ENCODE measurements at regions not wholly inside any gene's neighbourhood (a gene's known extent, or its start where the extent isn't known, plus 50 kb on each side); places are given as distances from the start of the nearest gene placed in this dataset.

DNA sequence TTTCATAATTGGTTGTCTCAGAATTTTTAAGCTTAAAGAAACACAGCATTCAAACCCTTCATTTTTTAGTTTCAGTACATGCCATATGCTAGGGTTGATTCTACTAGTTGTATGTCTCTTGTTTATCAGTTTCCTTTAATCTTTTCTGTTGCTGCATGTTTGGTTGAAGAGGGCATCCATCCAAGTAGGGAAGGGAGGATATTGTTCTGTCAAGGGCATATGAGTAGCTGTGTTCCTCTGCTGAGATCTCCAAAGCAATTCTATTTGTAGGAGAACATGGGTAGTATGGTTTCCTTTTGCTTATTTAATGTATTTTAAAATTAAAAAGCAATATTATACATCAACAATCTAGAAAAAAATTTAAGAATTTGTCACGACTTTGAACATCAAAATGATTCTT, 167.7 kb downstream of the FHIP1A start:
- H3K27ac ChIP-seq (ENCODE audit: low read depth in 1 of 2, low read length in 2 of 2) = no peak overlapping the region
- DNase-seq (ENCODE audit: low spot score) = no peak
- TF ChIP-seq NR2F2 (IDR thresholded peaks at IDR 0.05) = no peak
- TF ChIP-seq RXRA (IDR thresholded peaks at IDR 0.05) = no peak
- TF ChIP-seq FOXA2 (IDR thresholded peaks at IDR 0.05) = no peak
- TF ChIP-seq, protein P1, sequence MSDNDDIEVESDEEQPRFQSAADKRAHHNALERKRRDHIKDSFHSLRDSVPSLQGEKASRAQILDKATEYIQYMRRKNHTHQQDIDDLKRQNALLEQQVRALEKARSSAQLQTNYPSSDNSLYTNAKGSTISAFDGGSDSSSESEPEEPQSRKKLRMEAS (IDR thresholded peaks at IDR 0.05) = no peak
- TF ChIP-seq, protein P2, sequence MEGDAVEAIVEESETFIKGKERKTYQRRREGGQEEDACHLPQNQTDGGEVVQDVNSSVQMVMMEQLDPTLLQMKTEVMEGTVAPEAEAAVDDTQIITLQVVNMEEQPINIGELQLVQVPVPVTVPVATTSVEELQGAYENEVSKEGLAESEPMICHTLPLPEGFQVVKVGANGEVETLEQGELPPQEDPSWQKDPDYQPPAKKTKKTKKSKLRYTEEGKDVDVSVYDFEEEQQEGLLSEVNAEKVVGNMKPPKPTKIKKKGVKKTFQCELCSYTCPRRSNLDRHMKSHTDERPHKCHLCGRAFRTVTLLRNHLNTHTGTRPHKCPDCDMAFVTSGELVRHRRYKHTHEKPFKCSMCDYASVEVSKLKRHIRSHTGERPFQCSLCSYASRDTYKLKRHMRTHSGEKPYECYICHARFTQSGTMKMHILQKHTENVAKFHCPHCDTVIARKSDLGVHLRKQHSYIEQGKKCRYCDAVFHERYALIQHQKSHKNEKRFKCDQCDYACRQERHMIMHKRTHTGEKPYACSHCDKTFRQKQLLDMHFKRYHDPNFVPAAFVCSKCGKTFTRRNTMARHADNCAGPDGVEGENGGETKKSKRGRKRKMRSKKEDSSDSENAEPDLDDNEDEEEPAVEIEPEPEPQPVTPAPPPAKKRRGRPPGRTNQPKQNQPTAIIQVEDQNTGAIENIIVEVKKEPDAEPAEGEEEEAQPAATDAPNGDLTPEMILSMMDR (IDR thresholded peaks at IDR 0.05; ENCODE audit: low read depth, low read length, missing input control) = no peak
- TF ChIP-seq HNF4A (conservative IDR thresholded peaks at IDR 0.05) = no peak
- TF ChIP-seq SP1 (IDR thresholded peaks at IDR 0.05) = no peak
- no peak for TF ChIP-seq HNF4G (IDR thresholded peaks at IDR 0.05)
- H3K9me3 ChIP-seq (ENCODE audit: control insufficient read depth in 4 of 4, low read length in 3 of 4) = no peaks in the 10 kb centered on the region
- no peak overlapping the region for H3K9ac ChIP-seq (ENCODE audit: low read depth in 1 of 2, low read length in 2 of 2)
- no peaks in the 10 kb centered on the region for H3K27me3 ChIP-seq (ENCODE audit: control insufficient read depth in 4 of 4, insufficient read depth in 4 of 4, low read length in 3 of 4)
- H3K4me1 ChIP-seq (ENCODE audit: control insufficient read depth in 4 of 4, insufficient read depth in 4 of 4, low read length in 3 of 4) = no peaks in the 10 kb centered on the region
- no peak overlapping the region for H3K4me3 ChIP-seq (ENCODE audit: low read depth in 1 of 3, low read length in 3 of 3)
- H3K36me3 ChIP-seq (ENCODE audit: control insufficient read depth in 4 of 4, insufficient read depth in 3 of 4, low read depth in 1 of 4, low read length in 3 of 4) = no peaks in the 10 kb centered on the region
- WGBS = 80% methylated on average over 1 of the region's 1 CpG

DNA sequence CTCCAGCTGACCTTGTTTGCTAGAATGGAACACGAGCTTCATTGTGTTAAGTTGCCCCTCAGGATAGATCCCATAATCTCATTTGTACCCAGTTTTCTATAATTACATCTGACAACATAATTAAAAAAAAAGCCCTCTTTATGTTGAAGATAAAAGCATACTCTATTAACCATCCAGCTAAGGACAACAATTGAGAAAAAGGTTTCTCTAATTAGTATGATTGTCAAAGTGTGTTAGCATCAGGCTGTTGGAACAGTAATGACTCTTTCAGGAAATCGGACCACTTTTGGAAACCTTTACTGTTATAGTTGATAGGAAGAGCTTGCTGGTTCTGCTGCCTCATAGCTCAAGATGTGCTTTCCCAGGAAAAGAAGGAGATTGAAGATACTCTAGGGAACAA, 172.6 kb downstream of the FHIP1A start:
- no peak overlapping the region for H3K9ac ChIP-seq (ENCODE audit: low read depth in 1 of 2, low read length in 2 of 2)
- no peak for DNase-seq (ENCODE audit: low spot score)
- H3K27ac ChIP-seq (ENCODE audit: low read depth in 1 of 2, low read length in 2 of 2) = no peak overlapping the region
- no peak overlapping the region for H3K4me3 ChIP-seq (ENCODE audit: low read depth in 1 of 3, low read length in 3 of 3)
- no peaks in the 10 kb centered on the region for H3K4me1 ChIP-seq (ENCODE audit: control insufficient read depth in 4 of 4, insufficient read depth in 4 of 4, low read length in 3 of 4)
- H3K36me3 ChIP-seq (ENCODE audit: control insufficient read depth in 4 of 4, insufficient read depth in 3 of 4, low read depth in 1 of 4, low read length in 3 of 4) = no peaks in the 10 kb centered on the region
- no peak for TF ChIP-seq FOXA1 (IDR thresholded peaks at IDR 0.05)
- no peak for TF ChIP-seq HNF4A (conservative IDR thresholded peaks at IDR 0.05)
- TF ChIP-seq, protein P3, sequence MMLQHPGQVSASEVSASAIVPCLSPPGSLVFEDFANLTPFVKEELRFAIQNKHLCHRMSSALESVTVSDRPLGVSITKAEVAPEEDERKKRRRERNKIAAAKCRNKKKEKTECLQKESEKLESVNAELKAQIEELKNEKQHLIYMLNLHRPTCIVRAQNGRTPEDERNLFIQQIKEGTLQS (IDR thresholded peaks at IDR 0.05) = no peak
- TF ChIP-seq, protein P2 (IDR thresholded peaks at IDR 0.05; ENCODE audit: low read depth, low read length, missing input control) = no peak
- no peak for TF ChIP-seq HNF4G (IDR thresholded peaks at IDR 0.05)
- TF ChIP-seq, protein P1 (IDR thresholded peaks at IDR 0.05) = no peak
- TF ChIP-seq TAF1 (conservative IDR thresholded peaks at IDR 0.05) = no peak
- WGBS = 92% methylated on average over 2 of the region's 2 CpGs
- H3K9me3 ChIP-seq (ENCODE audit: control insufficient read depth in 4 of 4, low read length in 3 of 4) = no peaks in the 10 kb centered on the region
- no peaks in the 10 kb centered on the region for H3K27me3 ChIP-seq (ENCODE audit: control insufficient read depth in 4 of 4, insufficient read depth in 4 of 4, low read length in 3 of 4)

DNA sequence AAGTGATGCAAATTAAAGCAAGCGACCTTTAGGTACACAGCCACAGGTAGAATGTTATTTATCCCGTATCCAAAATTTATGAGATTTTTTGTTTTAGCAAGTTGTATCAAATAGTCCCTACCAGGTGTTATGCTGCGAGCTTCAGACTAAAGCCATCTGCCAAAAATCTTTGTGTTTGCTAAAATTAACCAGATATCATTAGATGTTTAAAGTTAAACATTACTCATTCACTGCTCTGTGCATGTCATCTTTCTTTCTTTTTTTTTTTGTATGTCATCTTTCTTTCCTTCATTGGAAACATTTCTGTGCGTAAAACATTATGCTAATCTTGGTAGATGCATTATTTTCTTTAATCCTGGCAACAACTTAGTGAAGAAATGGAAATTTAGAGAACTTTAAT, 173.1 kb downstream of the FHIP1A start:
- Histone ChIP-seq H3K9ac (ENCODE audit: low read depth in 1 of 2, low read length in 2 of 2) (no peak overlapping the region), H3K9me3 (ENCODE audit: control insufficient read depth in 4 of 4, low read length in 3 of 4) (no peaks in the 10 kb centered on the region), H3K4me3 (ENCODE audit: low read depth in 1 of 3, low read length in 3 of 3) (no peak overlapping the region), H3K36me3 (ENCODE audit: control insufficient read depth in 4 of 4, insufficient read depth in 3 of 4, low read depth in 1 of 4, low read length in 3 of 4) (no peaks in the 10 kb centered on the region), H3K27ac (ENCODE audit: low read depth in 1 of 2, low read length in 2 of 2) (no peak overlapping the region), H3K4me1 (ENCODE audit: control insufficient read depth in 4 of 4, insufficient read depth in 4 of 4, low read length in 3 of 4) (no peaks in the 10 kb centered on the region), H3K27me3 (ENCODE audit: control insufficient read depth in 4 of 4, insufficient read depth in 4 of 4, low read length in 3 of 4) (no peaks in the 10 kb centered on the region)
- DNase-seq (ENCODE audit: low spot score) = no peak
- no peak for TF ChIP-seq YY1 (IDR thresholded peaks at IDR 0.05)
- no peak for TF ChIP-seq TAF1 (conservative IDR thresholded peaks at IDR 0.05)
- TF ChIP-seq EGR1 (IDR thresholded peaks at IDR 0.05; ENCODE audit: low read depth in 2 of 2) = no peak
- TF ChIP-seq RAD21 (IDR thresholded peaks at IDR 0.05) = no peak
- WGBS = 88% methylated on average over 4 of the region's 4 CpGs
